Type B pancreatic cell (in vitro differentiated cells): ENCODE measurements at regions not wholly inside any gene's neighbourhood (a gene's known extent, or its start where the extent isn't known, plus 50 kb on each side); places are given as distances from the start of the nearest gene placed in this dataset.

ENCODE experiments used
- DNase-seq: peaks from one replicate; pipeline ENCODE4 v3.0.0; 2021; ENCODE audit warnings: mixed read lengths; ENCODE audit not compliant: unreplicated experiment; ENCODE audit errors: extremely low spot score
- H3K27ac Mint-ChIP-seq: 2 replicates; pipeline ENCODE4 v1.8.0; 2021; ENCODE audit warnings: mild to moderate bottlenecking, mixed read lengths
- H3K27me3 Mint-ChIP-seq: 2 replicates; pipeline ENCODE4 v1.8.0; 2021; ENCODE audit warnings: mixed read lengths
- H3K36me3 Mint-ChIP-seq: 2 replicates; pipeline ENCODE4 v1.8.0; 2021; ENCODE audit warnings: mixed read lengths
- H3K4me1 Mint-ChIP-seq: one replicate; pipeline ENCODE4 v1.8.0; 2021; ENCODE audit warnings: mixed read lengths; ENCODE audit not compliant: unreplicated experiment
- H3K4me3 Mint-ChIP-seq: 2 replicates; pipeline ENCODE4 v1.8.0; 2021; ENCODE audit warnings: mild to moderate bottlenecking, mixed read lengths
- H3K9me3 Mint-ChIP-seq: 2 replicates; pipeline ENCODE4 v1.8.0; 2021; ENCODE audit warnings: mixed read lengths
- TF ChIP-seq, protein P1 (sequence below): fragments of 200-600 bp; sonication (generic); conservative IDR thresholded peaks from 2 replicates; pipeline ENCODE4 v1.5.0; 2021; ENCODE audit warnings: antibody characterized with exemption, mild to moderate bottlenecking

DNA sequence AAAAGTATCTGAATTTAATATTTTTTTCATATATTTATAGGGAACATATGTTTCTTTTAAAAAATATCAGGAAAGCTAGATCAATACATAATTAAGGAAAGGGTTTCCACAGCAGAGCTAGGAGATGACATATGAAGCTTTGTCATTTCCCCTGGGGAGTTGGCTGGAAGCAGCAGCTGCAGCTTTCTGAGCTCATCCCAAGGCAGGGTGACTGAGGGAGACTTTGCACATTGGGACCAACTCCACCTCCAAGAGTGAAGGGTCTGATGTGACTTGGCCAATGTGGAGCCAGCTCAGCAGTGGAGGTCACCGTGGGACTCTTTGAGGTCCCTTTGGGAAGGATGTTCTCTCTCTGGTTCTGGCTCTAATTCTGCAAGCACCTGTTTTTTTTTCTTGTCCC, 315.1 kb downstream of the RDH14 start:
- TF ChIP-seq, protein P1, sequence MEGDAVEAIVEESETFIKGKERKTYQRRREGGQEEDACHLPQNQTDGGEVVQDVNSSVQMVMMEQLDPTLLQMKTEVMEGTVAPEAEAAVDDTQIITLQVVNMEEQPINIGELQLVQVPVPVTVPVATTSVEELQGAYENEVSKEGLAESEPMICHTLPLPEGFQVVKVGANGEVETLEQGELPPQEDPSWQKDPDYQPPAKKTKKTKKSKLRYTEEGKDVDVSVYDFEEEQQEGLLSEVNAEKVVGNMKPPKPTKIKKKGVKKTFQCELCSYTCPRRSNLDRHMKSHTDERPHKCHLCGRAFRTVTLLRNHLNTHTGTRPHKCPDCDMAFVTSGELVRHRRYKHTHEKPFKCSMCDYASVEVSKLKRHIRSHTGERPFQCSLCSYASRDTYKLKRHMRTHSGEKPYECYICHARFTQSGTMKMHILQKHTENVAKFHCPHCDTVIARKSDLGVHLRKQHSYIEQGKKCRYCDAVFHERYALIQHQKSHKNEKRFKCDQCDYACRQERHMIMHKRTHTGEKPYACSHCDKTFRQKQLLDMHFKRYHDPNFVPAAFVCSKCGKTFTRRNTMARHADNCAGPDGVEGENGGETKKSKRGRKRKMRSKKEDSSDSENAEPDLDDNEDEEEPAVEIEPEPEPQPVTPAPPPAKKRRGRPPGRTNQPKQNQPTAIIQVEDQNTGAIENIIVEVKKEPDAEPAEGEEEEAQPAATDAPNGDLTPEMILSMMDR: no peak
- Mint-ChIP-seq H3K36me3 (no peaks in the 10 kb centered on the region), H3K27ac (no peak overlapping the region), H3K27me3 (peaks cover 15% of the 10 kb centered on the region), H3K4me1 (no peaks in the 10 kb centered on the region), H3K4me3 (no peak overlapping the region), H3K9me3 (peaks cover 3% of the 10 kb centered on the region)
- DNase-seq: no peak

DNA sequence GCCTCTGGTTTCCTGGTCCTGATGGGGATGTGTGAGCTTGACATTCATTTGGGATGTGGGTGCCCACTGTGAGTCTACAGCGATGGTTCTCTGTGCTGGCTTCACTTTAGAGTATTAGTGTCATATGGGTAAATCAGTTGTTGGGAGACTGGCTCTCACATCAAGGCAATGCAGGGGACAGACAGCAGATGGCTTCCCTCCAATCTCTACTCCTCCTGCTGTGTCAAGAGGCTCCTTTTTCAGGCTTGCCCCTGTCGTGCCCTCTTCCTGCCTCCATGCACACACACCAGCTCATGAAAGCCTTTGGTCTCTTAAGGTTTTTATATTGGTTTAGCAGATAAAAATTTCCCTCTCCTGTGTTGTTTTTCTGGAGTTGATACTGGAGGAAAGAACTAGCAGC, 315.6 kb downstream of the RDH14 start:
- Mint-ChIP-seq H3K27me3 (peaks cover 15% of the 10 kb centered on the region), H3K4me3 (no peak overlapping the region), H3K9me3 (peaks cover 3% of the 10 kb centered on the region), H3K27ac (no peak overlapping the region), H3K36me3 (no peaks in the 10 kb centered on the region), H3K4me1 (no peaks in the 10 kb centered on the region)
- TF ChIP-seq, protein P1: no peak
- DNase-seq: no peak

GRCh38 chr2:18243816-18244215, 316.6 kb downstream of the RDH14 start:
- Mint-ChIP-seq H3K4me1 (no peaks in the 10 kb centered on the region), H3K36me3 (no peaks in the 10 kb centered on the region), H3K4me3 (no peak overlapping the region), H3K27me3 (peaks cover 15% of the 10 kb centered on the region), H3K9me3 (peaks cover 3% of the 10 kb centered on the region), H3K27ac (peak overlapping the region; percentile 17)
- TF ChIP-seq, protein P1: no peak
- no peak for DNase-seq

GRCh38 chr2:18242716-18243115, 317.7 kb downstream of the RDH14 start:
- H3K9me3 Mint-ChIP-seq: peaks cover 3% of the 10 kb centered on the region
- TF ChIP-seq, protein P1: no peak
- no peak overlapping the region for H3K27ac Mint-ChIP-seq
- no peak overlapping the region for H3K4me3 Mint-ChIP-seq
- H3K27me3 Mint-ChIP-seq: peaks cover 15% of the 10 kb centered on the region
- no peaks in the 10 kb centered on the region for H3K4me1 Mint-ChIP-seq
- no peak for DNase-seq
- no peaks in the 10 kb centered on the region for H3K36me3 Mint-ChIP-seq

GRCh38 chr2:18238209-18238608, 322.2 kb downstream of the RDH14 start:
- no peaks in the 10 kb centered on the region for H3K36me3 Mint-ChIP-seq
- no peak overlapping the region for H3K27ac Mint-ChIP-seq
- peaks cover 3% of the 10 kb centered on the region for H3K9me3 Mint-ChIP-seq
- peaks cover 12% of the 10 kb centered on the region for H3K27me3 Mint-ChIP-seq
- DNase-seq: no peak
- H3K4me3 Mint-ChIP-seq: no peak overlapping the region
- TF ChIP-seq, protein P1: no peak
- H3K4me1 Mint-ChIP-seq: peaks cover 6% of the 10 kb centered on the region

- Mint-ChIP-seq H3K4me1 (peaks cover 11% of the 10 kb centered on the region), H3K27ac (no peak overlapping the region), H3K36me3 (no peaks in the 10 kb centered on the region), H3K27me3 (peaks cover 6% of the 10 kb centered on the region), H3K9me3 (peaks cover 3% of the 10 kb centered on the region), H3K4me3 (no peak overlapping the region)
- DNase-seq: no peak
- TF ChIP-seq, protein P1: no peak
Observed at GRCh38 chr2:18237298-18237697, 323.2 kb downstream of the RDH14 start.
